Liver (tissue), 8 donors: ENCODE measurements at regions not wholly inside any gene's neighbourhood (a gene's known extent, or its start where the extent isn't known, plus 50 kb on each side); places are given as distances from the start of the nearest gene placed in this dataset.

Experiments
- DNase-seq: peaks from one replicate; pipeline ENCODE4 v3.0.0-alpha.2; 2017; ENCODE audit warnings: low spot score
- H3K27ac ChIP-seq, 2 donors: one replicate each; pipeline ENCODE4 v1.7.0; 2013; ENCODE audit warnings: inconsistent platforms in 2 of 2, low read length in 2 of 2, control low read depth in 1 of 2, low read depth in 1 of 2, mild to moderate bottlenecking in 1 of 2
- H3K27me3 ChIP-seq, 4 donors: one replicate each; pipeline versions ENCODE4 v1.6.1 to v1.7.0; 2013; ENCODE audit warnings: low read length in 3 of 4, inconsistent platforms in 1 of 4, mild to moderate bottlenecking in 1 of 4, moderate library complexity in 1 of 4; ENCODE audit not compliant: control insufficient read depth in 4 of 4, insufficient read depth in 4 of 4
- H3K36me3 ChIP-seq, 4 donors: one replicate each; pipeline versions ENCODE4 v1.6.1 to v1.7.0; 2013; ENCODE audit warnings: low read length in 3 of 4, mild to moderate bottlenecking in 3 of 4, low read depth in 1 of 4, moderate library complexity in 1 of 4; ENCODE audit not compliant: control insufficient read depth in 4 of 4, insufficient read depth in 3 of 4
- H3K4me1 ChIP-seq, 4 donors: one replicate each; pipeline versions ENCODE4 v1.6.1 to v1.7.0; 2013; ENCODE audit warnings: low read length in 3 of 4, mild to moderate bottlenecking in 3 of 4, moderate library complexity in 1 of 4; ENCODE audit not compliant: control insufficient read depth in 4 of 4, insufficient read depth in 4 of 4
- H3K4me3 ChIP-seq, 3 donors: one replicate each; pipeline versions ENCODE4 v1.6.1 to v1.7.0; 2013; ENCODE audit warnings: low read length in 3 of 3, control low read depth in 1 of 3, low read depth in 1 of 3, mild to moderate bottlenecking in 1 of 3
- H3K9ac ChIP-seq, 2 donors: one replicate each; pipeline ENCODE4 v1.7.0; 2013; ENCODE audit warnings: low read length in 2 of 2, mild to moderate bottlenecking in 2 of 2, moderate library complexity in 2 of 2, control low read depth in 1 of 2, low read depth in 1 of 2
- H3K9me3 ChIP-seq, 4 donors: one replicate each; pipeline versions ENCODE4 v1.6.1 to v1.7.0; 2013; ENCODE audit warnings: low read length in 3 of 4; ENCODE audit not compliant: control insufficient read depth in 4 of 4
- EGR1 ChIP-seq, 2 donors: IDR thresholded peaks; 2 replicates each; pipeline ENCODE4 v1.6.1; 2016 to 2018; ENCODE audit warnings: antibody characterized with exemption in 2 of 2, low read depth in 2 of 2
- FOXA1 ChIP-seq: IDR thresholded peaks from 2 replicates; pipeline ENCODE4 v1.6.1; 2016; ENCODE audit warnings: antibody characterized with exemption
- GABPA ChIP-seq, 2 donors: IDR thresholded peaks in 1 of 2; conservative IDR thresholded peaks in 1 of 2; 2 replicates each; pipeline ENCODE4 v1.6.1; 2016; ENCODE audit warnings: antibody characterized with exemption in 2 of 2, mild to moderate bottlenecking in 1 of 2, moderate library complexity in 1 of 2
- HNF4A ChIP-seq, 2 donors: conservative IDR thresholded peaks; 2 replicates each; pipeline ENCODE4 v1.6.1; 2016; ENCODE audit warnings: antibody characterized with exemption in 2 of 2, mild to moderate bottlenecking in 2 of 2
- HNF4G ChIP-seq: IDR thresholded peaks from 2 replicates; pipeline ENCODE4 v1.6.1; 2016; ENCODE audit warnings: antibody characterized with exemption
- JUND ChIP-seq, 2 donors: IDR thresholded peaks; 2 replicates each; pipeline ENCODE4 v1.6.1; 2016; ENCODE audit warnings: antibody characterized with exemption in 2 of 2
- MAX ChIP-seq: IDR thresholded peaks from 2 replicates; pipeline ENCODE4 v1.6.1; 2016; ENCODE audit warnings: antibody characterized with exemption
- NR2F2 ChIP-seq: IDR thresholded peaks from 2 replicates; pipeline ENCODE4 v1.6.1; 2016; ENCODE audit warnings: antibody characterized with exemption
- RAD21 ChIP-seq, 2 donors: IDR thresholded peaks; 2 replicates each; pipeline ENCODE4 v1.6.1; 2016; ENCODE audit warnings: antibody characterized with exemption in 2 of 2, mild to moderate bottlenecking in 2 of 2
- REST ChIP-seq: IDR thresholded peaks from 2 replicates; pipeline ENCODE4 v1.6.1; 2016; ENCODE audit warnings: antibody characterized with exemption, mild to moderate bottlenecking
- SP1 ChIP-seq: IDR thresholded peaks from 2 replicates; pipeline ENCODE4 v1.6.1; 2018; ENCODE audit warnings: antibody characterized with exemption, mild to moderate bottlenecking
- YY1 ChIP-seq: IDR thresholded peaks from 2 replicates; pipeline ENCODE4 v1.6.1; 2016; ENCODE audit warnings: antibody characterized with exemption, mild to moderate bottlenecking
- WGBS: extraction: QIAGEN DNeasy Blood & Tissue Kit; methylation state at CpG from one replicate; pipeline ENCODE4 v1.1.7; 2013; 5-methylcytosine and 5-hydroxymethylcytosine counted together
- TF ChIP-seq, protein P1 (sequence below): IDR thresholded peaks from 2 replicates; pipeline ENCODE4 v1.6.1; 2016; ENCODE audit warnings: antibody characterized with exemption
- TF ChIP-seq, protein P2 (sequence below): IDR thresholded peaks from 2 replicates; pipeline ENCODE4 v1.6.1; 2016; ENCODE audit warnings: antibody characterized with exemption
- TF ChIP-seq, protein P3 (sequence below): fragments of 150-350 bp; IDR thresholded peaks from 2 replicates; pipeline ENCODE4 v1.5.1; 2017; ENCODE audit warnings: improper control_type of control experiment, low read depth, low read length; ENCODE audit not compliant: missing input control
- donor health status: healthy.
- donor health status: healthy.
- donor health status: healthy.
- donor health status: healthy.
- donor health status: healthy.

GRCh38 chr18:51514128-51514527 is 316.6 kb upstream of the MEX3C start (continued):
- no peak for TF ChIP-seq MAX
- TF ChIP-seq GABPA (IDR thresholded peaks at IDR 0.05 in 1 of 2, conservative IDR thresholded peaks at IDR 0.05 in 1 of 2) = no peak
- TF ChIP-seq, protein P1, sequence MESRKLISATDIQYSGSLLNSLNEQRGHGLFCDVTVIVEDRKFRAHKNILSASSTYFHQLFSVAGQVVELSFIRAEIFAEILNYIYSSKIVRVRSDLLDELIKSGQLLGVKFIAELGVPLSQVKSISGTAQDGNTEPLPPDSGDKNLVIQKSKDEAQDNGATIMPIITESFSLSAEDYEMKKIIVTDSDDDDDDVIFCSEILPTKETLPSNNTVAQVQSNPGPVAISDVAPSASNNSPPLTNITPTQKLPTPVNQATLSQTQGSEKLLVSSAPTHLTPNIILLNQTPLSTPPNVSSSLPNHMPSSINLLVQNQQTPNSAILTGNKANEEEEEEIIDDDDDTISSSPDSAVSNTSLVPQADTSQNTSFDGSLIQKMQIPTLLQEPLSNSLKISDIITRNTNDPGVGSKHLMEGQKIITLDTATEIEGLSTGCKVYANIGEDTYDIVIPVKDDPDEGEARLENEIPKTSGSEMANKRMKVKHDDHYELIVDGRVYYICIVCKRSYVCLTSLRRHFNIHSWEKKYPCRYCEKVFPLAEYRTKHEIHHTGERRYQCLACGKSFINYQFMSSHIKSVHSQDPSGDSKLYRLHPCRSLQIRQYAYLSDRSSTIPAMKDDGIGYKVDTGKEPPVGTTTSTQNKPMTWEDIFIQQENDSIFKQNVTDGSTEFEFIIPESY = no peak
- TF ChIP-seq HNF4G = no peak

- H3K27ac ChIP-seq = no peak overlapping the region
- H3K9me3 ChIP-seq = peaks cover 0 to 2% (median 0%) of the 10 kb centered on the region in 4 donors
- H3K27me3 ChIP-seq = no peaks in the 10 kb centered on the region
- TF ChIP-seq HNF4A (conservative IDR thresholded peaks at IDR 0.05) = no peak
- TF ChIP-seq RAD21 (IDR thresholded peaks at IDR 0.05) = no peak
- no peak for TF ChIP-seq REST
- no peaks in the 10 kb centered on the region for H3K36me3 ChIP-seq
- 89% methylated on average over 5 of the region's 5 CpGs for WGBS
- no peak overlapping the region for H3K9ac ChIP-seq
- no peaks in the 10 kb centered on the region for H3K4me1 ChIP-seq
- no peak for DNase-seq
- H3K4me3 ChIP-seq = no peak overlapping the region
Observed at GRCh38 chr18:51516478-51517038, 319.1 kb upstream of the MEX3C start.

GRCh38 chr18:51519571-51519970 is 322.1 kb upstream of the MEX3C start:
- TF ChIP-seq JUND (IDR thresholded peaks at IDR 0.05) (no peak), HNF4A (conservative IDR thresholded peaks at IDR 0.05) (no peak), GABPA (IDR thresholded peaks at IDR 0.05 in 1 of 2, conservative IDR thresholded peaks at IDR 0.05 in 1 of 2) (no peak), YY1 (no peak), FOXA1 (no peak), SP1 (no peak), NR2F2 (no peak), EGR1 (IDR thresholded peaks at IDR 0.05; ENCODE audit: low read depth in 2 of 2) (no peak), MAX (no peak)
- TF ChIP-seq, protein P2, sequence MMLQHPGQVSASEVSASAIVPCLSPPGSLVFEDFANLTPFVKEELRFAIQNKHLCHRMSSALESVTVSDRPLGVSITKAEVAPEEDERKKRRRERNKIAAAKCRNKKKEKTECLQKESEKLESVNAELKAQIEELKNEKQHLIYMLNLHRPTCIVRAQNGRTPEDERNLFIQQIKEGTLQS = no peak
- TF ChIP-seq, protein P3, sequence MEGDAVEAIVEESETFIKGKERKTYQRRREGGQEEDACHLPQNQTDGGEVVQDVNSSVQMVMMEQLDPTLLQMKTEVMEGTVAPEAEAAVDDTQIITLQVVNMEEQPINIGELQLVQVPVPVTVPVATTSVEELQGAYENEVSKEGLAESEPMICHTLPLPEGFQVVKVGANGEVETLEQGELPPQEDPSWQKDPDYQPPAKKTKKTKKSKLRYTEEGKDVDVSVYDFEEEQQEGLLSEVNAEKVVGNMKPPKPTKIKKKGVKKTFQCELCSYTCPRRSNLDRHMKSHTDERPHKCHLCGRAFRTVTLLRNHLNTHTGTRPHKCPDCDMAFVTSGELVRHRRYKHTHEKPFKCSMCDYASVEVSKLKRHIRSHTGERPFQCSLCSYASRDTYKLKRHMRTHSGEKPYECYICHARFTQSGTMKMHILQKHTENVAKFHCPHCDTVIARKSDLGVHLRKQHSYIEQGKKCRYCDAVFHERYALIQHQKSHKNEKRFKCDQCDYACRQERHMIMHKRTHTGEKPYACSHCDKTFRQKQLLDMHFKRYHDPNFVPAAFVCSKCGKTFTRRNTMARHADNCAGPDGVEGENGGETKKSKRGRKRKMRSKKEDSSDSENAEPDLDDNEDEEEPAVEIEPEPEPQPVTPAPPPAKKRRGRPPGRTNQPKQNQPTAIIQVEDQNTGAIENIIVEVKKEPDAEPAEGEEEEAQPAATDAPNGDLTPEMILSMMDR = no peak
- Histone ChIP-seq H3K36me3 (no peaks in the 10 kb centered on the region), H3K9ac (no peak overlapping the region), H3K4me3 (no peak overlapping the region), H3K4me1 (no peaks in the 10 kb centered on the region), H3K9me3 (peaks cover 0 to 2% (median 0%) of the 10 kb centered on the region in 4 donors), H3K27ac (no peak overlapping the region), H3K27me3 (no peaks in the 10 kb centered on the region)
- no peak for DNase-seq
- WGBS = 65% methylated on average over 1 of the region's 1 CpG
